HepG2 (cell line): ENCODE measurements at regions not wholly inside any gene's neighbourhood (a gene's known extent, or its start where the extent isn't known, plus 50 kb on each side); places are given as distances from the start of the nearest gene placed in this dataset.

Experiments used
- ATAC-seq: fragments of 200-7000 bp; cut with Tn5 transposase; 3 replicates; pipeline ENCODE4 v1.9.1; 2020; ENCODE audit warnings: mild to moderate bottlenecking, moderate library complexity
- BruUV-seq: library from RNA; stranded (reverse); fragments of 400-500 nt; replicated peaks from 2 replicates; lab custom pipeline; 2021; lab: Mats Ljungman, UMichigan
- CTCF ChIA-PET: fragments of 300-600 bp; formaldehyde crosslinking; extraction: SDS; loops from one replicate; lab custom pipeline; 2021; ENCODE audit warnings: low total read pairs, inconsistent platforms, low intra/inter-chr PET ratio; lab: Yijun Ruan, JAX
- POLR2A ChIA-PET: fragments of 350-600 bp; sonication (Branson Sonifier 250); formaldehyde crosslinking; loops from one replicate; lab custom pipeline; 2020; ENCODE audit warnings: antibody characterized with exemption, inconsistent platforms; lab: Yijun Ruan, JAX
- DNase-seq: peaks from one replicate; pipeline ENCODE4 v3.0.0-alpha.2; 2015; ENCODE audit warnings: low spot score
- FAIRE-seq: peaks from 3 replicates; lab custom pipeline; 2011; peaks lifted over from hg19 to GRCh38; lab: Jason Lieb, UNC
- H2AFZ ChIP-seq: one replicate; pipeline ENCODE4 v1.6.1; 2011; ENCODE audit warnings: low read length, inconsistent platforms
- H3K27ac ChIP-seq: fragments of 300-600 bp; 3 replicates; pipeline ENCODE4 v1.8.0; 2011; ENCODE audit warnings: mixed run types, mild to moderate bottlenecking, mixed read lengths, low read length, inconsistent platforms; ENCODE audit not compliant: insufficient read depth; ENCODE audit errors: extremely low read length
- H3K27me3 ChIP-seq, 2 experiments: fragments of 200-600 bp in 1 of 2; 2 replicates in 1 of 2; 3 replicates in 1 of 2; pipeline versions ENCODE4 v1.6.0 to v1.8.0; 2011; ENCODE audit warnings: low read length in 2 of 2, mild to moderate bottlenecking in 2 of 2, moderate library complexity in 2 of 2, inconsistent platforms in 1 of 2; ENCODE audit not compliant: insufficient read depth in 2 of 2, control insufficient read depth in 1 of 2
- H3K36me3 ChIP-seq, 2 experiments: fragments of 200-600 bp in 1 of 2; replicated peaks in 1 of 2; 2 replicates in 1 of 2; 3 replicates in 1 of 2; pipeline versions ENCODE4 v1.5.1 to v1.8.0; 2011; ENCODE audit warnings: low read length in 2 of 2, inconsistent platforms in 1 of 2; ENCODE audit not compliant: insufficient read depth in 2 of 2, control insufficient read depth in 1 of 2
- H3K4me1 ChIP-seq: 2 replicates; pipeline ENCODE4 v1.5.1; 2012; ENCODE audit warnings: low read length, inconsistent platforms; ENCODE audit not compliant: insufficient read depth
- H3K4me2 ChIP-seq: 2 replicates; pipeline ENCODE4 v1.6.0; 2011; ENCODE audit warnings: low read depth, low read length, inconsistent platforms
- H3K4me3 ChIP-seq, 3 experiments: fragments of 200-600 bp in 1 of 3; sonication (generic), shearing (Covaris generic) in 1 of 3; replicated peaks in 1 of 3; 2 replicates each; pipeline ENCODE4 v1.5.1; 2011 to 2016; ENCODE audit warnings: low read length in 3 of 3, inconsistent platforms in 2 of 3, low read depth in 2 of 3, mild to moderate bottlenecking in 2 of 3, control low read depth in 1 of 3, mixed read lengths in 1 of 3; ENCODE audit not compliant: insufficient read depth in 1 of 3
- H3K79me2 ChIP-seq: one replicate; pipeline ENCODE4 v1.6.1; 2011; ENCODE audit warnings: low read length, inconsistent platforms; ENCODE audit not compliant: insufficient read depth
- H3K9ac ChIP-seq: 2 replicates; pipeline ENCODE4 v1.6.0; 2011; ENCODE audit warnings: mild to moderate bottlenecking, low read depth, low read length, inconsistent platforms; ENCODE audit not compliant: insufficient read depth
- H3K9me3 ChIP-seq: 2 replicates; pipeline ENCODE4 v1.5.1; 2012; ENCODE audit warnings: mild to moderate bottlenecking, low read length
- H4K20me1 ChIP-seq: 2 replicates; pipeline ENCODE4 v1.6.0; 2011; ENCODE audit warnings: inconsistent platforms, mild to moderate bottlenecking, low read length, moderate library complexity; ENCODE audit not compliant: insufficient read depth
- DMTF1 ChIP-seq: sonication (generic); formaldehyde crosslinking; IDR thresholded peaks from 2 replicates; pipeline ENCODE4 v1.4.0; 2020; ENCODE audit warnings: mild to moderate bottlenecking, missing genetic modification reagents
- E2F5 ChIP-seq: sonication (generic); formaldehyde crosslinking; conservative IDR thresholded peaks from 2 replicates; pipeline ENCODE4 v1.4.0; 2020; ENCODE audit warnings: missing genetic modification reagents
- FOXC1 ChIP-seq: sonication (generic); formaldehyde crosslinking; IDR thresholded peaks from 2 replicates; pipeline ENCODE4 v1.8.0; 2022; ENCODE audit warnings: mild to moderate bottlenecking, missing genetic modification reagents, borderline replicate concordance
- NR1H2 ChIP-seq: sonication (generic); formaldehyde crosslinking; IDR thresholded peaks from 2 replicates; pipeline ENCODE4 v1.8.1; 2022; ENCODE audit warnings: low read depth, missing genetic modification reagents, borderline replicate concordance
- REPIN1 ChIP-seq: sonication (generic); formaldehyde crosslinking; IDR thresholded peaks from 2 replicates; pipeline ENCODE4 v1.8.0; 2022; ENCODE audit warnings: missing genetic modification reagents, low read depth, mild to moderate bottlenecking, borderline replicate concordance
- TRIM22 ChIP-seq: fragments of 450-650 bp; IDR thresholded peaks from 2 replicates; pipeline ENCODE4 v1.6.1; 2017
- WGBS: methylation state at CpG from one replicate; pipeline ENCODE4 v1.1.6; 2017; ENCODE audit warnings: low lambda C conversion rate; 5-methylcytosine and 5-hydroxymethylcytosine counted together
- in situ Hi-C: cut with HindIII; loops from 2 replicates; pipeline ENCODE4 v1.10.0; 2017; ENCODE audit warnings: low pct_unique_long_range_greater_than_20kb; ENCODE audit not compliant: extremely low pct_ligation_motif_present
- intact Hi-C: fragments of 100-400 bp; cut with micrococcal nuclease; formaldehyde crosslinking; loops from one replicate; pipeline ENCODE4 v1.10.0; 2022; ENCODE audit not compliant: unreplicated experiment
- TF ChIP-seq, protein P1 (sequence below): sonication (generic); formaldehyde crosslinking; conservative IDR thresholded peaks from 2 replicates; pipeline ENCODE4 v1.4.0; 2020; ENCODE audit warnings: mild to moderate bottlenecking, missing genetic modification reagents, moderate library complexity

DNA sequence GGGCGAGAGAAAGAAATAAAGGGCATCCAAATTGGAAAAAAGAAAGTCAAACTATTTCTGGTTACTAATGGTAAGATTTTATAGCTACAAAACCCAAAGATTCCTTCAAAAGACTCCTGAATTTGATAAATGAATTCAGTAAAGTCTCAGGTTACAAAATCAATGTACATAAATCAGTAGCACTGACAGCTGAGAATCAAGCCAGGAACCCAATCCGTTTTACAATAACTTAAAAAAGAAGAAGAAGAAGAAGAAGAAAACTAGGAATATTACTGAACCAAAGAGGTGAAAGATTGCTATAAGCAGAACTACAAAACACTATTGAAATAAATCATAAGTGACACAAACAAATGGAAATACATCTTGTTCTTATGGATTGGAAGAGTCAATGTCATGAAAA lies 291.5 kb upstream of the GULP1 start (continued):
- TF ChIP-seq, protein P1, sequence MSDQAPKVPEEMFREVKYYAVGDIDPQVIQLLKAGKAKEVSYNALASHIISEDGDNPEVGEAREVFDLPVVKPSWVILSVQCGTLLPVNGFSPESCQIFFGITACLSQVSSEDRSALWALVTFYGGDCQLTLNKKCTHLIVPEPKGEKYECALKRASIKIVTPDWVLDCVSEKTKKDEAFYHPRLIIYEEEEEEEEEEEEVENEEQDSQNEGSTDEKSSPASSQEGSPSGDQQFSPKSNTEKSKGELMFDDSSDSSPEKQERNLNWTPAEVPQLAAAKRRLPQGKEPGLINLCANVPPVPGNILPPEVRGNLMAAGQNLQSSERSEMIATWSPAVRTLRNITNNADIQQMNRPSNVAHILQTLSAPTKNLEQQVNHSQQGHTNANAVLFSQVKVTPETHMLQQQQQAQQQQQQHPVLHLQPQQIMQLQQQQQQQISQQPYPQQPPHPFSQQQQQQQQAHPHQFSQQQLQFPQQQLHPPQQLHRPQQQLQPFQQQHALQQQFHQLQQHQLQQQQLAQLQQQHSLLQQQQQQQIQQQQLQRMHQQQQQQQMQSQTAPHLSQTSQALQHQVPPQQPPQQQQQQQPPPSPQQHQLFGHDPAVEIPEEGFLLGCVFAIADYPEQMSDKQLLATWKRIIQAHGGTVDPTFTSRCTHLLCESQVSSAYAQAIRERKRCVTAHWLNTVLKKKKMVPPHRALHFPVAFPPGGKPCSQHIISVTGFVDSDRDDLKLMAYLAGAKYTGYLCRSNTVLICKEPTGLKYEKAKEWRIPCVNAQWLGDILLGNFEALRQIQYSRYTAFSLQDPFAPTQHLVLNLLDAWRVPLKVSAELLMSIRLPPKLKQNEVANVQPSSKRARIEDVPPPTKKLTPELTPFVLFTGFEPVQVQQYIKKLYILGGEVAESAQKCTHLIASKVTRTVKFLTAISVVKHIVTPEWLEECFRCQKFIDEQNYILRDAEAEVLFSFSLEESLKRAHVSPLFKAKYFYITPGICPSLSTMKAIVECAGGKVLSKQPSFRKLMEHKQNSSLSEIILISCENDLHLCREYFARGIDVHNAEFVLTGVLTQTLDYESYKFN (CRISPR knock-in tag): no peak
- TF ChIP-seq NR1H2 (CRISPR knock-in tag): no peak
- no peak for TF ChIP-seq FOXC1

GRCh38 chr2:188003800-188004199 lies 287.9 kb upstream of the GULP1 start:
- H3K4me2 ChIP-seq: no peak overlapping the region
- no peaks in the 10 kb centered on the region for H3K79me2 ChIP-seq
- H3K4me3 ChIP-seq: no peak overlapping the region
- H3K36me3 ChIP-seq: no peaks in the 10 kb centered on the region
- FAIRE-seq: no peak
- no peak overlapping the region for H2AFZ ChIP-seq
- no TSS peak for BruUV-seq
- POLR2A ChIA-PET: no interaction called here
- TF ChIP-seq REPIN1 (CRISPR knock-in tag) (no peak), DMTF1 (no peak), E2F5 (CRISPR knock-in tag) (no peak), TRIM22 (no peak)
- intact Hi-C loops: no loop called here
- in situ Hi-C loops: no loop called here
- H3K4me1 ChIP-seq: no peaks in the 10 kb centered on the region
- no peak for ATAC-seq
- no peak overlapping the region for H3K9ac ChIP-seq
- no peak overlapping the region for H3K27ac ChIP-seq
- H4K20me1 ChIP-seq: no peaks in the 10 kb centered on the region
- no peaks in the 10 kb centered on the region for H3K27me3 ChIP-seq
- H3K9me3 ChIP-seq: no peaks in the 10 kb centered on the region
- CTCF ChIA-PET: no interaction called here
- WGBS: 0% methylated on average over 2 of the region's 2 CpGs
- DNase-seq: no peak
